Esophagus muscularis mucosa (tissue), 4 donors: ENCODE measurements at regions not wholly inside any gene's neighbourhood (a gene's known extent, or its start where the extent isn't known, plus 50 kb on each side); places are given as distances from the start of the nearest gene placed in this dataset.
"Not testable (repeated sequence)": the region's sequence is repeated elsewhere in the genome, so short reads cannot be mapped to it uniquely, and the experiment has no call there.

ENCODE experiments used
- DNase-seq: peaks from one replicate; pipeline ENCODE4 v3.0.0-alpha.2; 2017; ENCODE audit errors: extremely low spot score
- H3K27ac ChIP-seq, 4 donors: fragments of 200-600 bp; sonication (generic); replicated peaks in 1 of 4; 1 replicate in 3 of 4; 2 replicates in 1 of 4; pipeline ENCODE4 v1.5.1; 2016 to 2019; ENCODE audit warnings: mild to moderate bottlenecking in 1 of 4
- H3K27me3 ChIP-seq, 4 donors: fragments of 200-600 bp; sonication (generic); one replicate each; pipeline versions ENCODE4 v1.5.1 to v1.6.0; 2016 to 2019
- H3K36me3 ChIP-seq, 4 donors: fragments of 200-600 bp; sonication (generic); one replicate each; pipeline ENCODE4 v1.5.1; 2016 to 2019
- H3K4me1 ChIP-seq, 4 donors: fragments of 200-600 bp; sonication (generic); one replicate each; pipeline ENCODE4 v1.5.1; 2016 to 2019
- H3K4me3 ChIP-seq, 4 donors: fragments of 200-600 bp; sonication (generic); 1 replicate in 2 of 4; 2 replicates in 2 of 4; pipeline ENCODE4 v1.5.1; 2016 to 2019; ENCODE audit warnings: mild to moderate bottlenecking in 4 of 4, moderate library complexity in 1 of 4
- H3K9me3 ChIP-seq, 4 donors: fragments of 200-600 bp; sonication (generic); 1 replicate in 3 of 4; 2 replicates in 1 of 4; pipeline ENCODE4 v1.5.1; 2016 to 2019
- CTCF ChIP-seq, 3 experiments: fragments of 200-600 bp in 2 of 3; fragments of 450-650 bp in 1 of 3; sonication (generic) in 2 of 3; IDR thresholded peaks; one replicate each; pipeline ENCODE4 v1.5.1; 2017 to 2019; ENCODE audit warnings: antibody characterized with exemption in 3 of 3, mild to moderate bottlenecking in 2 of 3, moderate library complexity in 1 of 3
- EP300 ChIP-seq: sonication (generic); formaldehyde crosslinking; IDR thresholded peaks from one replicate; pipeline ENCODE4 v1.6.1; 2017; ENCODE audit warnings: antibody characterized with exemption
- POLR2A ChIP-seq: fragments of 450-650 bp; IDR thresholded peaks from one replicate; pipeline ENCODE4 v1.6.1; 2017; ENCODE audit warnings: antibody characterized with exemption, moderate library complexity, mild to moderate bottlenecking, low read depth
- POLR2AphosphoS5 ChIP-seq, 2 donors: sonication (generic); formaldehyde crosslinking; IDR thresholded peaks; one replicate each; pipeline ENCODE4 v1.6.1; 2017; ENCODE audit warnings: antibody characterized with exemption in 2 of 2
- WGBS: methylation state at CpG from one replicate; pipeline ENCODE4 v1.1.5; 2018; 5-methylcytosine and 5-hydroxymethylcytosine counted together
- intact Hi-C: fragments of 100-400 bp; cut with DNase I; formaldehyde crosslinking; loops from one replicate; pipeline ENCODE4 v1.15.1; 2023

GRCh38 chr15:91435113-91435512, 335.1 kb downstream of the SV2B start:
- H3K4me1 ChIP-seq: no peaks in the 10 kb centered on the region
- no peaks in the 10 kb centered on the region for H3K27me3 ChIP-seq
- no peak for TF ChIP-seq EP300
- DNase-seq: no peak
- intact Hi-C loops: no loop called here
- 74% methylated on average over 2 of the region's 2 CpGs for WGBS
- H3K27ac ChIP-seq: no peak overlapping the region
- H3K4me3 ChIP-seq: no peak overlapping the region
- H3K36me3 ChIP-seq: no peaks in the 10 kb centered on the region
- H3K9me3 ChIP-seq: peaks cover 0 to 12% (median 0%) of the 10 kb centered on the region in 4 donors

GRCh38 chr15:91444656-91445055, 344.6 kb downstream of the SV2B start:
- WGBS: 92% methylated on average over 3 of the region's 3 CpGs
- H3K36me3 ChIP-seq: no peaks in the 10 kb centered on the region
- no peak overlapping the region for H3K4me3 ChIP-seq
- H3K27me3 ChIP-seq: no peaks in the 10 kb centered on the region
- no peaks in the 10 kb centered on the region for H3K4me1 ChIP-seq
- no peak for TF ChIP-seq POLR2A
- TF ChIP-seq EP300: no peak
- no peak for TF ChIP-seq POLR2AphosphoS5 (IDR thresholded peaks at IDR 0.05)
- no peak for TF ChIP-seq CTCF (IDR thresholded peaks at IDR 0.05)
- H3K27ac ChIP-seq: no peak overlapping the region
- intact Hi-C loops: no loop called here
- peaks cover 0 to 6% (median 2%) of the 10 kb centered on the region in 4 donors for H3K9me3 ChIP-seq
- DNase-seq: no peak

DNA sequence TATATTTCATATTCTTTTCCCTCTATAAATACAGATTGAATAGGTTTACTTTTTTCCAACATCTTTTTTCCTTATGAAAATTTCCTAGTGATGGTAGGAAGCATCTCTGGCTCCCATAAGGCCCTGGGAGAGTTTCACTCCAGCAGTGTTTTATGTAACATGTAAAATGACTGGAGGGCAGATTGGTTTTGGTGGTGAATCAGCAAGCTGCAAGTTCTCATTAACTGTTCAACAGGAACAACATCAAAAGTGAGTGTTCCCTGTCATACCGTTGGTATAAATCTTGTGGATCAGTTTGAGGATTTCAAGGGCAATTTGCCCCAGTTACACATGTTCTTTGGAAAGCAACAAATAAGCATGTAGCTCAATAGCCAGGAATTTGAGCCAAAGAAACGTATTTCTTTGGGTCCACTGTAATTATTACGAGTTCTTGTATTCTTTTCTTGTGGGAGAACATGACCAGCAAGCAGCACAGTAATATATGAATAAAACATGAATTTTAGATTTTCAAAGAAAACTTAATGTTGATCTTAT, 345.7 kb downstream of the SV2B start:
- no peak overlapping the region for H3K27ac ChIP-seq
- no peak overlapping the region for H3K4me3 ChIP-seq
- no peaks in the 10 kb centered on the region for H3K4me1 ChIP-seq
- intact Hi-C loops: no loop called here
- H3K36me3 ChIP-seq: no peaks in the 10 kb centered on the region
- TF ChIP-seq POLR2AphosphoS5 (IDR thresholded peaks at IDR 0.05): no peak
- WGBS: 68% methylated on average over 3 of the region's 3 CpGs
- H3K9me3 ChIP-seq: peaks cover 0 to 4% (median 0%) of the 10 kb centered on the region in 4 donors
- no peak for DNase-seq
- no peaks in the 10 kb centered on the region for H3K27me3 ChIP-seq

GRCh38 chr15:91447991-91448644, 348.1 kb downstream of the SV2B start:
- TF ChIP-seq EP300: no peak
- TF ChIP-seq CTCF (IDR thresholded peaks at IDR 0.05): no peak
- no peak for TF ChIP-seq POLR2A
- no peak for TF ChIP-seq POLR2AphosphoS5 (IDR thresholded peaks at IDR 0.05)
- H3K4me3 ChIP-seq: no peak overlapping the region
- H3K4me1 ChIP-seq: no peaks in the 10 kb centered on the region
- WGBS: 67% methylated on average over 3 of the region's 3 CpGs
- H3K27me3 ChIP-seq: no peaks in the 10 kb centered on the region
- intact Hi-C loops: no loop called here
- DNase-seq: no peak
- no peak overlapping the region for H3K27ac ChIP-seq
- H3K9me3 ChIP-seq: peaks cover 0 to 5% (median 0%) of the 10 kb centered on the region in 4 donors
- no peaks in the 10 kb centered on the region for H3K36me3 ChIP-seq

DNA sequence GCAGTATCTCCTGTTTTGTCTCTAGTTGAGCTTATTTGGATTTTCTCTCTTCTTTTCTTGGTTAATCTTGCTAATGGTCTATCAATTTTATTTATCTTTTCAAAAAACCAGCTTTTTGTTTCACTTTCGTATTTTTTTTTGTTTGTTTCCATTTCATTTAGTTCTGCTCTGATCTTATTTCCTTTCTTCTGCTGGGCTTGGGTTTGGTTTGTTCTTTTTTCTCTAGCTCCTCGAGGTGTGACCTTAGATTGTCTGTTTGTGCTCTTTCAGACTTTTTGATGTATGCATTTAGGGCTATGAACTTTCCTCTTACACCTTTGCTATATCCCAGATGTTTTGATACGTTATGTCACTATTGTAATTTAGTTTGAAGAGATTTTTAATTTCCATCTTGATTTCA, 353.3 kb downstream of the SV2B start:
- intact Hi-C loops, H3K27me3 ChIP-seq, H3K4me3 ChIP-seq, H3K4me1 ChIP-seq, DNase-seq, H3K36me3 ChIP-seq, H3K27ac ChIP-seq: not testable (repeated sequence)
- WGBS: 67% methylated on average over 3 of the region's 3 CpGs
- H3K9me3 ChIP-seq: peaks cover 0 to 27% (median 12%) of the 10 kb centered on the region in 4 donors

DNA sequence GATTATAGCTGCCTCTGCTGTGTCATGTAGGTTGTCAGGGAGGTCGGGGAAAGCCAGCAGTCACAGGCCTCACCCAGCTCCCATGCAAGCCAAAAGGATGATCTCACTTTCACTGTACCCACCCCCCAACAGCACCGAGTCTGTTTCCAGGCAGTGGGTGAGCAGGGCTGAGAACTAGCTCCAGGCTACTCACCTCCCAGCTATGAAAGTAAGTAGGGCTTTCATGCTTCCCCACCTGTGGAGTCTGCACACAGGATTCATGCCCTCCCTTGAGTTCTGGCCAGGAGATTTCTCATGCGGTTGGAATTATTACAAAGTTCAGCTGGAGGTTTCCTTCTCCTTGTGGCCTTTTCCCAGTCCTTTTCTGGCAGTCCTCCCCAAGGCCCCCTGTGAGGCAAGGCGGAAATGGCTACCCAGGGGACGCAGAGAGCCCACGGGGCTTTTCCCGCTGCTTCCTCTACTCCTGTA, 356.2 kb downstream of the SV2B start:
- no peak overlapping the region for H3K27ac ChIP-seq
- peaks cover 0 to 5% (median 0%) of the 10 kb centered on the region in 4 donors for H3K27me3 ChIP-seq
- H3K9me3 ChIP-seq: peaks cover 0 to 22% (median 12%) of the 10 kb centered on the region in 4 donors
- no peaks in the 10 kb centered on the region for H3K4me1 ChIP-seq
- 77% methylated on average over 7 of the region's 7 CpGs for WGBS
- no peaks in the 10 kb centered on the region for H3K36me3 ChIP-seq
- DNase-seq: no peak
- H3K4me3 ChIP-seq: no peak overlapping the region
- TF ChIP-seq EP300 (no peak), CTCF (IDR thresholded peaks at IDR 0.05) (no peak), POLR2AphosphoS5 (IDR thresholded peaks at IDR 0.05) (no peak), POLR2A (no peak)
- intact Hi-C loops: no loop called here
